ENCODE measurements at regions not wholly inside any gene's neighbourhood (a gene's known extent, or its start where the extent isn't known, plus 50 kb on each side); places are given as distances from the start of the nearest gene placed in this dataset.
A peak's percentile ranks its signal among the peaks of the same experiment; 100 is the strongest.

DNA sequence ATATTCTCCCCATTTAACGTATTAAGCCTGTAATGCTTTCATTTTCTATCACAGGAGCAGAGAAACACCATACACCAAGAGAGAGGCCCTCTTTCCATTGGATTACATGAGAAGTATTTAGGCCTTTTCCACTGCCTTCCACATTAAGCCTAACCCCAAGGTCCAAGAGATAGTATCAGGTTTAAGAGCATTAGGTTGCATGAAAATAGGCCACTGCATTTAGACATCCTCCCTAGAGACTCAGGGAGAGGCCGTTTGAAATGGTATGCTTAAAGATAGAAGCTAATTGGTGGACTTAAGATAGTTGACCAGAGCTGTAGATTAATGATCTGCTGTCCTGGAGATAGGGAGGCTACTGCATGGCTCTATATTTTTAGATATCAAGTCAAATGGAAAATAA lies 128.5 kb upstream of the PTPRM start:
- no peaks in the 10 kb centered on the region for H3K9me3 ChIP-seq (ENCODE audit: control insufficient read depth, low read length)
- H3K36me3 ChIP-seq (ENCODE audit: control insufficient read depth, insufficient read depth, low read length), result no peaks in the 10 kb centered on the region
- no peak overlapping the region for H3K4me2 ChIP-seq (ENCODE audit: low read length)
- H3K79me2 ChIP-seq, result no peaks in the 10 kb centered on the region
- no peak for TF ChIP-seq CTCF (IDR thresholded peaks at IDR 0.05)
- H3K4me3 ChIP-seq (ENCODE audit: low read depth, low read length), result no peak overlapping the region
- no peak overlapping the region for H2AFZ ChIP-seq
- no peaks in the 10 kb centered on the region for H3K27me3 ChIP-seq (ENCODE audit: control insufficient read depth, insufficient read depth, low read length)
- no peak overlapping the region for H3K27ac ChIP-seq
- H3K4me1 ChIP-seq, result no peaks in the 10 kb centered on the region
- H3K9ac ChIP-seq, result no peak overlapping the region

GRCh38 chr18:7447318-7448028 lies 119.6 kb upstream of the PTPRM start:
- H3K27ac ChIP-seq, result no peak overlapping the region
- H3K4me2 ChIP-seq (ENCODE audit: low read length), result no peak overlapping the region
- H3K9ac ChIP-seq, result no peak overlapping the region
- H3K27me3 ChIP-seq (ENCODE audit: control insufficient read depth, insufficient read depth, low read length), result no peaks in the 10 kb centered on the region
- no peaks in the 10 kb centered on the region for H3K36me3 ChIP-seq (ENCODE audit: control insufficient read depth, insufficient read depth, low read length)
- no peaks in the 10 kb centered on the region for H3K9me3 ChIP-seq (ENCODE audit: control insufficient read depth, low read length)
- H3K4me1 ChIP-seq, result no peaks in the 10 kb centered on the region
- TF ChIP-seq CTCF (IDR thresholded peaks at IDR 0.05), result no peak
- no peak overlapping the region for H2AFZ ChIP-seq
- no peaks in the 10 kb centered on the region for H3K79me2 ChIP-seq
- no peak overlapping the region for H3K4me3 ChIP-seq (ENCODE audit: low read depth, low read length)

DNA sequence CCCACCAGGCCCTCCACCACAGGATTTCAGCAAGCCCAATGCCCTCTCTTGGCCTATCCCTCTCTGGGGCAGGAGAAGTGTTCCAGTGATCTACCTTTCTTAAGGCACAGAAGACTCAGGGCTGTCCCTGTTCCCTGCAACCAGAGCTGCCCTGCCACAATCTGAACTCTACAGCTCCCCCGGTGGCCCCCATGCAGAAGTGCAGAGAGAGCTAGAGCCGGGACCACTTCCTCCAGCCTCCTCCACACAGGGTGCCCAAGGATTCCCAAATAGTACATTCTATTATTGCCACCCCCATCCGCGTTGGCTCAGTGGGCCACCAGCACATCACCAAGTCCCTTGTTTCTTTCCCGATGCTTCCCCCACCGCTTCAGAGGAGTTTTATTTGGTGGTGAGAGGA lies 114.8 kb upstream of the PTPRM start:
- Histone ChIP-seq H3K27me3 (ENCODE audit: control insufficient read depth, insufficient read depth, low read length) (no peaks in the 10 kb centered on the region), H3K4me3 (ENCODE audit: low read depth, low read length) (no peak overlapping the region), H3K9me3 (ENCODE audit: control insufficient read depth, low read length) (no peaks in the 10 kb centered on the region), H3K79me2 (no peaks in the 10 kb centered on the region), H3K9ac (no peak overlapping the region), H2AFZ (no peak overlapping the region), H3K27ac (no peak overlapping the region), H3K4me1 (no peaks in the 10 kb centered on the region), H3K36me3 (ENCODE audit: control insufficient read depth, insufficient read depth, low read length) (no peaks in the 10 kb centered on the region), H3K4me2 (ENCODE audit: low read length) (no peak overlapping the region)
- peak; percentile 33 for TF ChIP-seq CTCF (IDR thresholded peaks at IDR 0.05)

DNA sequence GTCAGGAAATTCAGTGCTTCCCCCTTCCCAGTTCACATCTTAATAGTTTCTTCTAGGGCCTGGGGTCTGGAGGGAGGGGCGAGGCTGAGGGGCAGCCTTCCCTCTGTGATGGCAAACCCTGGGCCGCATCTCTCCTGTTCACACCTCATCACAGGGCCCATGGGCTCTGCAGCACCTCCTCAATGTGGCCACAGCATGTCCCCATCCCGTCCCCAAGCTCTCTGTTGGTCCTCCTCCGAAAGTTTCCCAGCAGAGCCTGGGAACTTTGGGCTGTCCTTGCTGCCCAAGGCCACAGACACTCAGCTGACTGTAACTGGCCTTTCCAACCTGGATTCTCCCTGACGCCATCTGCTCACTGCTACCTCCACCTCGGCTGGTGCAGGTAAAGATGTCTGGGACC lies 112.7 kb upstream of the PTPRM start:
- H3K36me3 ChIP-seq (ENCODE audit: control insufficient read depth, insufficient read depth, low read length), result no peaks in the 10 kb centered on the region
- no peaks in the 10 kb centered on the region for H3K4me1 ChIP-seq
- no peak overlapping the region for H3K9ac ChIP-seq
- no peaks in the 10 kb centered on the region for H3K27me3 ChIP-seq (ENCODE audit: control insufficient read depth, insufficient read depth, low read length)
- H3K27ac ChIP-seq, result no peak overlapping the region
- no peak overlapping the region for H3K4me3 ChIP-seq (ENCODE audit: low read depth, low read length)
- no peak for TF ChIP-seq CTCF (IDR thresholded peaks at IDR 0.05)
- no peak overlapping the region for H2AFZ ChIP-seq
- H3K9me3 ChIP-seq (ENCODE audit: control insufficient read depth, low read length), result no peaks in the 10 kb centered on the region
- no peak overlapping the region for H3K4me2 ChIP-seq (ENCODE audit: low read length)
- H3K79me2 ChIP-seq, result no peaks in the 10 kb centered on the region

- Histone ChIP-seq H3K4me3 (ENCODE audit: low read depth, low read length) (no peak overlapping the region), H2AFZ (no peak overlapping the region), H3K4me1 (no peaks in the 10 kb centered on the region), H3K9me3 (ENCODE audit: control insufficient read depth, low read length) (no peaks in the 10 kb centered on the region), H3K9ac (no peak overlapping the region), H3K36me3 (ENCODE audit: control insufficient read depth, insufficient read depth, low read length) (no peaks in the 10 kb centered on the region), H3K79me2 (no peaks in the 10 kb centered on the region), H3K4me2 (ENCODE audit: low read length) (no peak overlapping the region), H3K27ac (no peak overlapping the region), H3K27me3 (ENCODE audit: control insufficient read depth, insufficient read depth, low read length) (no peaks in the 10 kb centered on the region)
- TF ChIP-seq CTCF (IDR thresholded peaks at IDR 0.05), result no peak
Measured at GRCh38 chr18:7456376-7456775, 110.7 kb upstream of the PTPRM start.

Measured in parathyroid adenoma (tissue), 2 donors.